IPS-15b (cell line): ENCODE measurements at regions not wholly inside any gene's neighbourhood (a gene's known extent, or its start where the extent isn't known, plus 50 kb on each side); places are given as distances from the start of the nearest gene placed in this dataset.

Experiments used
- H3K27me3 ChIP-seq: one replicate; pipeline ENCODE4 v1.6.1; 2013; ENCODE audit warnings: low read length; ENCODE audit not compliant: control insufficient read depth, insufficient read depth
- H3K36me3 ChIP-seq: one replicate; pipeline ENCODE4 v1.6.1; 2013; ENCODE audit warnings: low read length; ENCODE audit not compliant: control insufficient read depth, insufficient read depth
- H3K4me1 ChIP-seq: one replicate; pipeline ENCODE4 v1.6.1; 2013; ENCODE audit warnings: mild to moderate bottlenecking, low read length; ENCODE audit not compliant: control insufficient read depth, insufficient read depth
- H3K4me3 ChIP-seq: one replicate; pipeline ENCODE4 v1.5.1; 2013; ENCODE audit warnings: low read depth, low read length
- H3K9ac ChIP-seq: one replicate; pipeline ENCODE4 v1.6.1; 2013; ENCODE audit warnings: low read depth, mild to moderate bottlenecking, low read length
- H3K9me3 ChIP-seq: one replicate; pipeline ENCODE4 v1.6.1; 2013; ENCODE audit warnings: mild to moderate bottlenecking, low read length; ENCODE audit not compliant: control insufficient read depth, insufficient read depth

DNA sequence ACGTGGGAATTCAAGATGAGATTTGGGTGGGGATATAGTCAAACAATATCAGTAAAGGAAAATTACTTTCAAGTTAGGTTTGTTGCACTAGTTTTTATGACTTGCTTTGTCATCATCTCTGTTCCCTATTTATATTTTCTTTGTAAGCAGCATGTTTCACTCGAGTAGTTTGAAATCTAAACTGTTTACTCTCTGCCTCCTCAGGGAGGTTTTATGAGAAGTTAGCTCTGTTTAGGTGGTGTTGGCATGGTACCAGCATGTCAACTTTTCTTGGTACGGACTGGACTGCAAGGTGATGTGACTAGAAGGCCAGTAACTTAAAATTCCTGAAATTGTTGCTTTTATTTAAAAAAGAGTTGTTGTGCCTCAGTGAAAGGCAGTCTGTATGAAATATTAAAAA is 59.2 kb upstream of the MTPN start:
- Histone ChIP-seq H3K9ac (no peak overlapping the region), H3K4me3 (no peak overlapping the region), H3K36me3 (no peaks in the 10 kb centered on the region), H3K27me3 (no peaks in the 10 kb centered on the region), H3K9me3 (no peaks in the 10 kb centered on the region), H3K4me1 (no peaks in the 10 kb centered on the region)

DNA sequence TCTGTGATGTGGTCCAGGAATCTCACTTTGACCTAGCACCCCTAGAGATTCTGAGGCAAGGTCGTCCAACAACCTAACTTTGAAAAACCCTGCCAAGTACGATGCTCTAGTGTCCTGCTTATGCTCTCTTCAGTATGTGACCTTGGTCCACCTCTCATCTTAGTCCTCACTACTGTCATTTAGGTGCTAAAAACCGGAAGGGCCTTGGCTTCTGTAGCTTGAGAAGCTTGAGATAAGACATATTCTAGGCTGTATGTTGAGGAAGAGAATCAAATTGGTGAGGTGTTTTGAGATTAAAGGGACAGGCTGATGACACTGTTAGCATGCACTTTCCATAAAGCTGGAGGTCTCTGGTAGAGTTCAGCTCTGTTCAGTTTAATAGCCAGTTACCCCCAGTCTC is 57.0 kb upstream of the MTPN start:
- no peak overlapping the region for H3K9ac ChIP-seq
- no peaks in the 10 kb centered on the region for H3K27me3 ChIP-seq

DNA sequence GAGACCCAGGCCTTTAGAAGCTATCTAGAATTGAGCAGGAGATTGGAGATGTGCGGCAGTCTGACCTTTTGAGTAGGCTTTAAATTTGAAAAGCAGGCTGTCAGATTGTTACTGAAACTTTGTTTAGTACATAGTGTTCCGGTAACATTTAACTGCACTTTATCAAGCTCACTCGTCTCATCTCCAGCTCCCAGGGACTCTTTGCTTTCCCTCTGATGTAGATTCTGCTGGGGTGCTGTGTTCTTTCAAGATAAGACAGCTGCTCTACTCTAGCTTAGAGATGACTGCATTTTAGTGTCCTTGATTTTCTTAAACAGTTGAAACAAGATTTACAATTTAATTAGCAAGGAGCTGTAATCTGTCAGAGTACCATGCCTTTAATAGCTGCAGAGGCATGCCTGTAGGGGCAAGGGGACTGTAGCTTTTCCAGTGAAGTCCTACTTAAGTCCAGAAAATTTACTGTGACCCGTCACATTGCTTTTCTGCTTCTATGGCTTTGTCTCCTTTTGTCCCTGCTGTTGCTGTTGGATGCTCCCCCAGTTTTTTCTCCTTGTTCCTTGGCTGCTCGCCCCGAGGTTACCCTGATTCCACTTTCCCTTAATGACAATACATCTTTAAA is 56.4 kb upstream of the MTPN start:
- Histone ChIP-seq H3K4me3 (no peak overlapping the region), H3K9ac (no peak overlapping the region), H3K4me1 (no peaks in the 10 kb centered on the region), H3K9me3 (no peaks in the 10 kb centered on the region), H3K36me3 (no peaks in the 10 kb centered on the region), H3K27me3 (no peaks in the 10 kb centered on the region)

More for the DNA sequence above, 57.0 kb upstream of the MTPN start:
- Histone ChIP-seq H3K9me3 (no peaks in the 10 kb centered on the region), H3K4me1 (no peaks in the 10 kb centered on the region), H3K36me3 (no peaks in the 10 kb centered on the region), H3K4me3 (no peak overlapping the region)

DNA sequence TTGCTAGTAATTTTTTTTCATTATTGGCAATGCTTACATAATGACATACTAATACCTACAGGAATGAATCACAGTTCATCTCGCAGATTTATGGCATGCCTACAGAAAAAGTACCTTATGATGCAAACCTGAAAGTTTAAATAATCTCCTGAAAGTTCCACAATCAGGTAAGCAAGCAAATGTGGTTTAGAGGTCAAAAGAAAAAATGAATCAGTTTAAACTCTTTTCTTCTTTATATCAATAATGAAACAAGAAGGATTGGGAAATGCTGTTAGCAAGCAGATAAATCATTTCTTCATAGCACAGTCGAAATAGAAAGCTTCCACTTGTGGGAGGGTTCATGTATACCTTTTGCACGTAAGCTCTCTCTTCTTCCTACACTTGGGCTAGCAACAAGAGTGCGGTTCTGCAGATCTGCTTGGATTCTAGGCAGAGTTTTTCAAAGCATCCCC is 53.7 kb upstream of the MTPN start:
- no peak overlapping the region for H3K4me3 ChIP-seq
- no peaks in the 10 kb centered on the region for H3K9me3 ChIP-seq

DNA sequence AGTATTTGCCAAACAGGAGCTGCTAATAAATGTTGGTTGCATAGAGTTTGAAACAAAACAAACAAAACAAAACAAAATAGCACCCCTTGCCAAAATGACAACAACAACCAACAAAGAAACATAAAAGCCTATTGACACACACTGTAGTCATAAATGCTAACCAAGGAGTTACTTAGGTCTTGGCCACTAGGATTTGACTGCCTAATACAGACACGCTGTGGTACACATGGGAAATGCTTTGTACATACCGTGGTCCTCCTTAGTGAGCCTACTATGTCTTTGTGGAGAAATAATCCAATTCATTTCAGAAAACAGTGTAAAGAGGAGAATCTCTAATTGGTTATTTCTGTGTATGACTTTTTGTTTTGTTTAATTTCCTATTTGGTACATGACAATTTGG is 53.2 kb upstream of the MTPN start:
- Histone ChIP-seq H3K9ac (no peak overlapping the region), H3K4me1 (no peaks in the 10 kb centered on the region), H3K36me3 (no peaks in the 10 kb centered on the region), H3K27me3 (no peaks in the 10 kb centered on the region), H3K4me3 (no peak overlapping the region), H3K9me3 (no peaks in the 10 kb centered on the region)

More for the DNA sequence above, 53.7 kb upstream of the MTPN start:
- no peaks in the 10 kb centered on the region for H3K4me1 ChIP-seq
- no peak overlapping the region for H3K9ac ChIP-seq
- H3K27me3 ChIP-seq = no peaks in the 10 kb centered on the region
- H3K36me3 ChIP-seq = no peaks in the 10 kb centered on the region

DNA sequence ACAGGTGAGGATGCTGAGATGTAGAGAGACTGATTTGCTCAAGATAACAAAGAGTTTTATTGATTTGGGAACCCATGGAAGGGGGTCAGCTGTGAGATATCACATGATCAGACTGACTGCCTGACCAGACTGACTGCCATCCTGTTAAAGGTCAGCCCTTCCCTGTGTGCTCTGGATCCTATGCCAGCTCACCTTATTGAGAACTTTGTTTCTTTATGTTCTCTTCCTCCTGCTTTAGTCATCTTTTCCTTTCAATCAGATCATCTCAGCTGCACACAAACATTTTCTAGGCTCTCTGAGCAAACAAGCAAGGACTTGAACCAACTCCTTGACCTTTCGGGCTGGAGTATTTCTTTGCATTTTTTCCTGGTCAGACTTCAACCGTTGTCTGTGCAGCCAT is 50.0 kb upstream of the MTPN start:
- no peaks in the 10 kb centered on the region for H3K9me3 ChIP-seq
- H3K4me3 ChIP-seq = no peak overlapping the region
- no peaks in the 10 kb centered on the region for H3K27me3 ChIP-seq
- H3K9ac ChIP-seq = no peak overlapping the region
- no peaks in the 10 kb centered on the region for H3K36me3 ChIP-seq
- no peaks in the 10 kb centered on the region for H3K4me1 ChIP-seq
